ENCODE measurements at regions not wholly inside any gene's neighbourhood (a gene's known extent, or its start where the extent isn't known, plus 50 kb on each side); places are given as distances from the start of the nearest gene placed in this dataset.

- Histone ChIP-seq H2BK15ac (ENCODE audit: low read length) (no peak overlapping the region), H2BK12ac (ENCODE audit: low read depth, low read length) (no peak overlapping the region), H3K4me2 (ENCODE audit: insufficient read depth in 1 of 2, low read depth in 2 of 2, low read length in 2 of 2) (no peak overlapping the region), H3K14ac (ENCODE audit: insufficient read length) (no peak overlapping the region), H3K36me3 (ENCODE audit: control insufficient read depth in 2 of 4, insufficient read depth in 4 of 4, low read length in 3 of 4) (no peaks in the 10 kb centered on the region), H2BK120ac (replicated peaks; ENCODE audit: low read depth, low read length) (no peak overlapping the region), H3K9me3 (ENCODE audit: insufficient read depth in 2 of 2, low read depth in 1 of 2, low read length in 1 of 2) (peaks cover 4 to 8% of the 10 kb centered on the region in 2 experiments; a peak in 3 of 4 replicates), H4K20me1 (replicated peaks in 1 of 2; ENCODE audit: control insufficient read depth in 1 of 2, insufficient read depth in 2 of 2, low read length in 2 of 2) (no peaks in the 10 kb centered on the region), H3K23ac (ENCODE audit: insufficient read length) (no peak overlapping the region), H3K23me2 (ENCODE audit: low read depth, low read length) (no peaks in the 10 kb centered on the region), H3K27me3 (replicated peaks in 1 of 4; ENCODE audit: control insufficient read depth in 3 of 4, extremely low read depth in 1 of 4, insufficient read depth in 3 of 4, low read length in 3 of 4) (no peaks in the 10 kb centered on the region), H3K27ac (ENCODE audit: low read depth, low read length) (no peak overlapping the region), H3K4ac (replicated peaks; ENCODE audit: insufficient read length, low read depth, low read length) (no peak overlapping the region), H2AK5ac (ENCODE audit: low read depth, low read length) (no peak overlapping the region), H3K9ac (replicated peaks in 1 of 4; ENCODE audit: extremely low read depth in 1 of 4, low read depth in 3 of 4, low read length in 3 of 4) (no peak overlapping the region), H3K79me2 (ENCODE audit: control insufficient read depth in 1 of 2, insufficient read depth in 2 of 2, low read length in 2 of 2) (no peaks in the 10 kb centered on the region), H3K79me1 (ENCODE audit: low read depth, low read length) (no peaks in the 10 kb centered on the region), H3K18ac (ENCODE audit: extremely low read depth, low read length) (no peak overlapping the region), H4K5ac (ENCODE audit: insufficient read length, low read depth, low read length) (no peak overlapping the region), H3K56ac (replicated peaks; ENCODE audit: insufficient read length, low read depth, low read length) (no peak overlapping the region), H2BK5ac (ENCODE audit: low read depth, low read length) (no peak overlapping the region), H2BK20ac (ENCODE audit: low read length) (no peak overlapping the region), H3K4me1 (replicated peaks in 1 of 4; ENCODE audit: control insufficient read depth in 3 of 4, insufficient read depth in 4 of 4, low read length in 3 of 4) (no peaks in the 10 kb centered on the region), H4K8ac (ENCODE audit: extremely low read depth, insufficient read depth, low read length) (no peak overlapping the region), H3K4me3 (ENCODE audit: extremely low read depth in 1 of 4, insufficient read depth in 2 of 4, low read depth in 3 of 4, low read length in 4 of 4) (no peak overlapping the region), H2AFZ (ENCODE audit: low read length) (no peak overlapping the region), H4K91ac (replicated peaks; ENCODE audit: insufficient read length, low read length) (no peak overlapping the region)
- POLR2A ChIA-PET (ENCODE audit: partially characterized antibody), result no interaction called here
- 95% methylated on average over 2 of the region's 2 CpGs; no CpG with 5 or more reads in 1 of the 2 experiments for WGBS, 2 experiments (ENCODE audit: extremely low coverage in 1 of 2, insufficient coverage in 1 of 2, insufficient read length in 1 of 2, insufficient replicate concordance in 2 of 2, low coverage in 1 of 2, low lambda C conversion rate in 2 of 2, missing lambda C conversion rate in 1 of 2)
- no peak for DNase-seq (ENCODE audit: low read depth in 1 of 2, low spot score in 2 of 2)
- FAIRE-seq, result no peak
- CTCF ChIA-PET (ENCODE audit: partially characterized antibody), result interaction anchor here (1.0 to 2.1 kb wide), 2 partner anchors 12 to 14 kb away, joined by 3 to 7 read pairs; no protein-coding TSS in a partner anchor
- TF ChIP-seq CHD1 (IDR thresholded peaks at IDR 0.05; ENCODE audit: low read depth, low read length) (no peak), CREB1 (IDR thresholded peaks at IDR 0.05) (no peak), POLR2A (IDR thresholded peaks at IDR 0.05; ENCODE audit: control extremely low read depth in 1 of 2, low read depth in 2 of 2, low read length in 2 of 2) (no peak)
These were observed 302.8 kb upstream of the UBE2E2 start for GRCh38 chr3:22900296-22900695.

Data from H1 (cell line).